Fibroblast of the aortic adventitia (primary cell): ENCODE measurements at regions not wholly inside any gene's neighbourhood (a gene's known extent, or its start where the extent isn't known, plus 50 kb on each side); places are given as distances from the start of the nearest gene placed in this dataset.

ENCODE experiments used
- DNase-seq: peaks from one replicate; pipeline ENCODE4 v3.0.0-alpha.2; 2010; ENCODE audit warnings: low read depth
- H3K4me3 ChIP-seq: 2 replicates; pipeline ENCODE4 v1.5.1; 2011; ENCODE audit warnings: low read depth, mild to moderate bottlenecking, control low read depth, low read length, moderate library complexity
- CTCF ChIP-seq: IDR thresholded peaks from 2 replicates; pipeline ENCODE4 v1.5.1; 2011; ENCODE audit warnings: mild to moderate bottlenecking, low read length, control low read depth, inconsistent platforms; ENCODE audit not compliant: insufficient read depth

GRCh38 chr9:87813119-87813463 is 69.6 kb upstream of the SPATA31E1 start:
- TF ChIP-seq CTCF, result no peak
- no peak for DNase-seq
- no peak overlapping the region for H3K4me3 ChIP-seq

GRCh38 chr9:87816036-87816435 is 66.6 kb upstream of the SPATA31E1 start:
- no peak for TF ChIP-seq CTCF
- DNase-seq, result peak; percentile 60

GRCh38 chr9:87818308-87818707 is 64.4 kb upstream of the SPATA31E1 start:
- H3K4me3 ChIP-seq, result no peak overlapping the region
- TF ChIP-seq CTCF, result no peak

More at GRCh38 chr9:87816036-87816435, 66.6 kb upstream of the SPATA31E1 start:
- H3K4me3 ChIP-seq, result no peak overlapping the region

GRCh38 chr9:87824216-87824875 is 58.3 kb upstream of the SPATA31E1 start:
- no peak overlapping the region for H3K4me3 ChIP-seq
- TF ChIP-seq CTCF, result no peak
- DNase-seq, result no peak

More at GRCh38 chr9:87818308-87818707, 64.4 kb upstream of the SPATA31E1 start:
- no peak for DNase-seq

GRCh38 chr9:87824886-87825285 is 57.8 kb upstream of the SPATA31E1 start:
- no peak for DNase-seq
- H3K4me3 ChIP-seq, result no peak overlapping the region
- no peak for TF ChIP-seq CTCF

- H3K4me3 ChIP-seq, result no peak overlapping the region
- no peak for DNase-seq
- no peak for TF ChIP-seq CTCF
Measured at GRCh38 chr9:87826331-87826730, 56.3 kb upstream of the SPATA31E1 start.

GRCh38 chr9:87827341-87827740 is 55.3 kb upstream of the SPATA31E1 start:
- no peak for TF ChIP-seq CTCF
- no peak for DNase-seq
- H3K4me3 ChIP-seq, result no peak overlapping the region
